Chondrocyte (in vitro differentiated cells): ENCODE measurements at regions not wholly inside any gene's neighbourhood (a gene's known extent, or its start where the extent isn't known, plus 50 kb on each side); places are given as distances from the start of the nearest gene placed in this dataset.

ENCODE experiments used
- DNase-seq: peaks from one replicate; pipeline ENCODE4 v3.0.0; 2021; ENCODE audit warnings: mixed read lengths, low spot score
- H3K27ac Mint-ChIP-seq: one replicate; pipeline ENCODE4 v1.8.0; 2021; ENCODE audit warnings: mild to moderate bottlenecking, moderate library complexity, mixed read lengths; ENCODE audit not compliant: unreplicated experiment
- H3K27me3 Mint-ChIP-seq: 2 replicates; pipeline ENCODE4 v1.8.0; 2021; ENCODE audit warnings: low read depth, mixed read lengths
- H3K36me3 Mint-ChIP-seq: 2 replicates; pipeline ENCODE4 v1.8.0; 2021; ENCODE audit warnings: low read depth, mixed read lengths
- H3K4me1 Mint-ChIP-seq: 2 replicates; pipeline ENCODE4 v1.8.0; 2021; ENCODE audit warnings: low read depth, mild to moderate bottlenecking, mixed read lengths
- H3K4me3 Mint-ChIP-seq: one replicate; pipeline ENCODE4 v1.8.0; 2021; ENCODE audit warnings: mild to moderate bottlenecking, moderate library complexity, mixed read lengths; ENCODE audit not compliant: unreplicated experiment
- H3K9me3 Mint-ChIP-seq: 2 replicates; pipeline ENCODE4 v1.8.0; 2021; ENCODE audit warnings: low read depth, mixed read lengths
- CTCF ChIP-seq: fragments of 200-600 bp; sonication (generic); IDR thresholded peaks from 2 replicates; pipeline ENCODE4 v1.5.0; 2021; ENCODE audit warnings: antibody characterized with exemption, mild to moderate bottlenecking, moderate library complexity

GRCh38 chr11:129319751-129320150 is 55.9 kb upstream of the BARX2 start:
- TF ChIP-seq CTCF: no peak
- no peaks in the 10 kb centered on the region for H3K9me3 Mint-ChIP-seq
- DNase-seq: no peak
- H3K27ac Mint-ChIP-seq: no peak overlapping the region
- H3K27me3 Mint-ChIP-seq: peaks cover 1% of the 10 kb centered on the region
- peaks cover 8% of the 10 kb centered on the region for H3K4me1 Mint-ChIP-seq
- H3K4me3 Mint-ChIP-seq: no peak overlapping the region
- H3K36me3 Mint-ChIP-seq: no peaks in the 10 kb centered on the region

GRCh38 chr11:129319201-129319600 is 56.4 kb upstream of the BARX2 start:
- Mint-ChIP-seq H3K36me3 (no peaks in the 10 kb centered on the region), H3K9me3 (no peaks in the 10 kb centered on the region), H3K27ac (no peak overlapping the region), H3K4me3 (no peak overlapping the region), H3K4me1 (peaks cover 3% of the 10 kb centered on the region), H3K27me3 (peaks cover 1% of the 10 kb centered on the region)
- no peak for DNase-seq
- TF ChIP-seq CTCF: no peak

- no peak for DNase-seq
- peaks cover 1% of the 10 kb centered on the region for H3K27me3 Mint-ChIP-seq
- peaks cover 6% of the 10 kb centered on the region for H3K4me1 Mint-ChIP-seq
These were observed 58.1 kb upstream of the BARX2 start for GRCh38 chr11:129317571-129317970.

GRCh38 chr11:129316781-129317180 is 58.9 kb upstream of the BARX2 start:
- no peaks in the 10 kb centered on the region for H3K9me3 Mint-ChIP-seq
- H3K4me3 Mint-ChIP-seq: no peak overlapping the region
- no peak for DNase-seq
- peaks cover 6% of the 10 kb centered on the region for H3K4me1 Mint-ChIP-seq
- H3K27ac Mint-ChIP-seq: no peak overlapping the region
- TF ChIP-seq CTCF: no peak
- peaks cover 1% of the 10 kb centered on the region for H3K27me3 Mint-ChIP-seq
- no peaks in the 10 kb centered on the region for H3K36me3 Mint-ChIP-seq

More at GRCh38 chr11:129317571-129317970, 58.1 kb upstream of the BARX2 start:
- H3K9me3 Mint-ChIP-seq: no peaks in the 10 kb centered on the region
- no peak for TF ChIP-seq CTCF
- no peaks in the 10 kb centered on the region for H3K36me3 Mint-ChIP-seq
- no peak overlapping the region for H3K4me3 Mint-ChIP-seq
- no peak overlapping the region for H3K27ac Mint-ChIP-seq

GRCh38 chr11:129315781-129316579 is 59.7 kb upstream of the BARX2 start:
- H3K4me3 Mint-ChIP-seq: no peak overlapping the region
- no peak overlapping the region for H3K27ac Mint-ChIP-seq
- no peaks in the 10 kb centered on the region for H3K36me3 Mint-ChIP-seq
- H3K27me3 Mint-ChIP-seq: peaks cover 1% of the 10 kb centered on the region
- no peak for TF ChIP-seq CTCF
- DNase-seq: no peak
- H3K9me3 Mint-ChIP-seq: no peaks in the 10 kb centered on the region
- peaks cover 6% of the 10 kb centered on the region for H3K4me1 Mint-ChIP-seq
